Endothelial cell of umbilical vein (primary cell): ENCODE measurements at regions not wholly inside any gene's neighbourhood (a gene's known extent, or its start where the extent isn't known, plus 50 kb on each side); places are given as distances from the start of the nearest gene placed in this dataset.

Experiments used
- BruUV-seq: library from RNA; stranded (reverse); fragments of 400-500 nt; replicated peaks from 2 replicates; lab custom pipeline; 2021; lab: Mats Ljungman, UMichigan
- CTCF ChIA-PET: fragments of 300-600, 350-600 bp; sonication (Branson Sonifier 250); formaldehyde crosslinking; loops from one replicate; lab custom pipeline; 2021; ENCODE audit warnings: antibody characterized with exemption, inconsistent platforms; lab: Charles Lee
- POLR2A ChIA-PET: fragments of 300-600, 350-600 bp; sonication (Branson Sonifier 250); formaldehyde crosslinking; loops from one replicate; lab custom pipeline; 2021; ENCODE audit warnings: antibody characterized with exemption, inconsistent platforms; lab: Charles Lee
- DNase-seq: peaks from one replicate; pipeline ENCODE4 v3.0.0-alpha.2; 2011; ENCODE audit warnings: low read depth, low spot score
- FAIRE-seq: peaks from 2 replicates; lab custom pipeline; 2011; peaks lifted over from hg19 to GRCh38; lab: Jason Lieb, UNC
- H2AFZ ChIP-seq: 2 replicates; pipeline ENCODE4 v1.6.0; 2012; ENCODE audit warnings: low read depth, low read length, control low read depth, inconsistent platforms
- H3K27ac ChIP-seq: 2 replicates; pipeline ENCODE4 v1.5.1; 2011; ENCODE audit warnings: low read depth, mild to moderate bottlenecking, control low read depth, low read length, moderate library complexity; ENCODE audit not compliant: insufficient read depth
- H3K27me3 ChIP-seq, 2 experiments: 2 replicates each; pipeline versions ENCODE4 v1.6.0 to v1.6.1; 2011; ENCODE audit warnings: low read length in 2 of 2, mixed read lengths in 1 of 2; ENCODE audit not compliant: control insufficient read depth in 2 of 2, insufficient read depth in 2 of 2
- H3K36me3 ChIP-seq, 2 experiments: 2 replicates in 1 of 2; 3 replicates in 1 of 2; pipeline ENCODE4 v1.5.1; 2011; ENCODE audit warnings: low read length in 2 of 2, mild to moderate bottlenecking in 1 of 2, moderate library complexity in 1 of 2; ENCODE audit not compliant: control insufficient read depth in 2 of 2, insufficient read depth in 2 of 2; ENCODE audit errors: extremely low read depth in 1 of 2
- H3K4me1 ChIP-seq: 3 replicates; pipeline ENCODE4 v1.5.1; 2011; ENCODE audit warnings: mild to moderate bottlenecking, low read length; ENCODE audit not compliant: control insufficient read depth, insufficient read depth; ENCODE audit errors: extremely low read depth
- H3K4me2 ChIP-seq: 2 replicates; pipeline ENCODE4 v1.6.1; 2011; ENCODE audit warnings: low read length, control low read depth, mixed read lengths; ENCODE audit not compliant: insufficient read depth
- H3K4me3 ChIP-seq, 3 experiments: fragments of 200-600 bp in 1 of 3; sonication (generic), shearing (Covaris generic) in 1 of 3; replicated peaks in 1 of 3; 2 replicates each; pipeline ENCODE4 v1.5.1; 2011 to 2016; ENCODE audit warnings: control low read depth in 3 of 3, low read length in 3 of 3, mild to moderate bottlenecking in 2 of 3, inconsistent platforms in 1 of 3, low read depth in 1 of 3, moderate library complexity in 1 of 3; ENCODE audit not compliant: insufficient read depth in 1 of 3
- H3K79me2 ChIP-seq: 2 replicates; pipeline ENCODE4 v1.6.0; 2012; ENCODE audit warnings: low read length, inconsistent platforms; ENCODE audit not compliant: control insufficient read depth, insufficient read depth
- H3K9ac ChIP-seq: replicated peaks from 2 replicates; pipeline ENCODE3; 2011; ENCODE audit warnings: low read length, control low read depth; ENCODE audit not compliant: insufficient read depth; ENCODE audit errors: extremely low read depth
- H3K9me1 ChIP-seq: replicated peaks from 3 replicates; pipeline ENCODE4 v1.6.0; 2011; ENCODE audit warnings: mild to moderate bottlenecking, low read length; ENCODE audit not compliant: control insufficient read depth, insufficient read depth; ENCODE audit errors: extremely low read depth
- H3K9me3 ChIP-seq: replicated peaks from 2 replicates; pipeline ENCODE4 v1.5.1; 2012; ENCODE audit warnings: low read length, inconsistent platforms; ENCODE audit not compliant: control insufficient read depth, insufficient read depth
- H4K20me1 ChIP-seq: replicated peaks from 2 replicates; pipeline ENCODE3; 2011; ENCODE audit warnings: mild to moderate bottlenecking, low read length; ENCODE audit not compliant: control insufficient read depth, insufficient read depth; ENCODE audit errors: extremely low read depth
- EZH2 ChIP-seq: IDR thresholded peaks from 2 replicates; pipeline ENCODE4 v1.6.1; 2012; ENCODE audit warnings: borderline replicate concordance, low read depth, mild to moderate bottlenecking, moderate library complexity, low read length, inconsistent platforms; ENCODE audit not compliant: severe bottlenecking
- FOS ChIP-seq: IDR thresholded peaks from 2 replicates; pipeline ENCODE4 v1.6.1; 2011; ENCODE audit warnings: mild to moderate bottlenecking, low read length, moderate library complexity, borderline replicate concordance; ENCODE audit not compliant: insufficient read depth
- GATA2 ChIP-seq: IDR thresholded peaks from 2 replicates; pipeline ENCODE4 v1.7.0; 2011; ENCODE audit warnings: low read depth, mild to moderate bottlenecking, moderate library complexity, mixed read lengths, low read length; ENCODE audit not compliant: insufficient read length, insufficient read depth
- JUN ChIP-seq: IDR thresholded peaks from 2 replicates; pipeline ENCODE4 v1.6.1; 2011; ENCODE audit warnings: borderline replicate concordance, low read depth; ENCODE audit not compliant: insufficient read length, insufficient read depth
- MAX ChIP-seq: IDR thresholded peaks from 2 replicates; pipeline ENCODE4 v1.6.1; 2011; ENCODE audit not compliant: insufficient read depth, insufficient read length
- MYC ChIP-seq: IDR thresholded peaks from one replicate; pipeline ENCODE4 v1.6.1; 2011; ENCODE audit warnings: mild to moderate bottlenecking, low read depth, low read length
- POLR2A ChIP-seq: IDR thresholded peaks from 2 replicates; pipeline ENCODE4 v1.6.1; 2012; ENCODE audit warnings: low read depth, mild to moderate bottlenecking, control low read depth, low read length
- POLR2AphosphoS5 ChIP-seq: IDR thresholded peaks from 2 replicates; pipeline ENCODE4 v1.6.1; 2012; ENCODE audit warnings: low read depth, mild to moderate bottlenecking, control low read depth, low read length, moderate library complexity; ENCODE audit not compliant: insufficient read depth
- dilution Hi-C: fragments of 300-500 bp; cut with MboI; formaldehyde crosslinking; loops from one replicate; pipeline ENCODE4 v1.15.0; 2019; ENCODE audit warnings: low sequenced_read_pairs; ENCODE audit not compliant: extremely low pct_ligation_motif_present
- intact Hi-C: fragments of 100-400 bp; cut with micrococcal nuclease; formaldehyde crosslinking; loops from one replicate; pipeline ENCODE4 v1.10.0; 2022
- TF ChIP-seq, protein P1 (sequence below), 2 donors: IDR thresholded peaks; 1 replicate in 1 of 2; 2 replicates in 1 of 2; pipeline ENCODE4 v1.5.1; 2011; ENCODE audit warnings: low read length in 2 of 2, mild to moderate bottlenecking in 2 of 2, moderate library complexity in 2 of 2, control low read depth in 1 of 2, inconsistent platforms in 1 of 2, low read depth in 1 of 2; ENCODE audit not compliant: insufficient read depth in 1 of 2; ENCODE audit errors: extremely low read depth in 1 of 2

DNA sequence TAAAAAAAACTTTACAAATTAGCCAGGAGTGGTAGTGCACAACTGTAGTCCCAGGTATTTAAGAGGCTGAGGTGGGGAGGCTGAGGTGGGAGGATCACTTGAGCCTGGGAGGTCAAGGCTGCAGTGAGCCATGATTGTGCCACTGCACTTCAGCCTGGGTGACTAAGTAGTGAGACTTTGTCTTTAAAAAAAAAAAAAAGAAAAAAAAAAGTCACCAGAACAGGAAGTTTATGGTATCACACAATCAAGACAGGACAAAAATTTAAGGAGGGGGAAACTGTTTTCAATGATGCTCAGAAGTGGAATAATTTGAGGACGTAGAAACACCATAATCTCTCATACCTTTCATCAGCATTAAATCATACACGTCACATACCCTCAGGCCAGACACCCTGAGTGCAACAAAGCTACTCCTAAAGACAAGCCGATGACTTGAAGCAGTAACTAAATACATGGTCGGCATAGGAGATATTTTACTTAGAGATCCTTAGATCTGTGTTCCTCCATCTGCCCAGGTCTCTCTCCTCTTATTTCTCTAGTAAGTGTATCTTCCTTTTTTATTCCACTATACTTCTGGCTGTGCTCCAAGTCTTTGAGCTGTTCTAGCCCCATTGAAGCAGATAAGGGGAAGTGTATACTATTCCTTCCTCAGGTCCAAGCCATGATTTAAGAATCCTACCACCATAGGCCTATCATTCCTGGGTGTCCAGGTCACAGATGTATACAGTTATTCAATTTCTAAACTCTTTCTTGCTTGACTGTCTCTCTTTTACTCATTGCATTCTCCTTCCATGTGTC, 91.3 kb upstream of the APC start:
- H3K9me3 ChIP-seq, result no peaks in the 10 kb centered on the region
- no peak overlapping the region for H3K27ac ChIP-seq
- no peak overlapping the region for H3K4me2 ChIP-seq
- DNase-seq (no peak), FAIRE-seq (no peak)
- H3K9me1 ChIP-seq, result no peaks in the 10 kb centered on the region
- H2AFZ ChIP-seq, result no peak overlapping the region
- H3K79me2 ChIP-seq, result no peaks in the 10 kb centered on the region
- H3K36me3 ChIP-seq, result no peaks in the 10 kb centered on the region
- CTCF ChIA-PET, result interaction anchor here (0.9 kb wide), 1 partner anchor 202 kb away, joined by 3 read pairs; no protein-coding TSS in a partner anchor
- intact Hi-C loops (no loop called here), dilution Hi-C loops (no loop called here)
- peaks cover 0 to 4% of the 10 kb centered on the region in 2 experiments for H3K27me3 ChIP-seq
- POLR2A ChIA-PET, result no interaction called here
- H3K4me1 ChIP-seq, result no peaks in the 10 kb centered on the region
- H4K20me1 ChIP-seq, result no peaks in the 10 kb centered on the region
- no peak overlapping the region for H3K4me3 ChIP-seq
- BruUV-seq, result no TSS peak
- H3K9ac ChIP-seq, result no peak overlapping the region
- no peak for TF ChIP-seq JUN
- TF ChIP-seq, protein P1, sequence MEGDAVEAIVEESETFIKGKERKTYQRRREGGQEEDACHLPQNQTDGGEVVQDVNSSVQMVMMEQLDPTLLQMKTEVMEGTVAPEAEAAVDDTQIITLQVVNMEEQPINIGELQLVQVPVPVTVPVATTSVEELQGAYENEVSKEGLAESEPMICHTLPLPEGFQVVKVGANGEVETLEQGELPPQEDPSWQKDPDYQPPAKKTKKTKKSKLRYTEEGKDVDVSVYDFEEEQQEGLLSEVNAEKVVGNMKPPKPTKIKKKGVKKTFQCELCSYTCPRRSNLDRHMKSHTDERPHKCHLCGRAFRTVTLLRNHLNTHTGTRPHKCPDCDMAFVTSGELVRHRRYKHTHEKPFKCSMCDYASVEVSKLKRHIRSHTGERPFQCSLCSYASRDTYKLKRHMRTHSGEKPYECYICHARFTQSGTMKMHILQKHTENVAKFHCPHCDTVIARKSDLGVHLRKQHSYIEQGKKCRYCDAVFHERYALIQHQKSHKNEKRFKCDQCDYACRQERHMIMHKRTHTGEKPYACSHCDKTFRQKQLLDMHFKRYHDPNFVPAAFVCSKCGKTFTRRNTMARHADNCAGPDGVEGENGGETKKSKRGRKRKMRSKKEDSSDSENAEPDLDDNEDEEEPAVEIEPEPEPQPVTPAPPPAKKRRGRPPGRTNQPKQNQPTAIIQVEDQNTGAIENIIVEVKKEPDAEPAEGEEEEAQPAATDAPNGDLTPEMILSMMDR (IDR thresholded peaks at IDR 0.05; ENCODE audit: extremely low read depth in 1 of 2, insufficient read depth in 1 of 2, low read depth in 1 of 2, low read length in 2 of 2), result no peak
- TF ChIP-seq FOS, result no peak
- TF ChIP-seq EZH2, result no peak
- TF ChIP-seq MYC, result no peak
- no peak for TF ChIP-seq MAX
- TF ChIP-seq POLR2AphosphoS5, result no peak
- no peak for TF ChIP-seq GATA2
- no peak for TF ChIP-seq POLR2A
